Activated B cell treated with CpG ODN at 0.5 μM for 24 hours (primary cell): ENCODE measurements at regions not wholly inside any gene's neighbourhood (a gene's known extent, or its start where the extent isn't known, plus 50 kb on each side); places are given as distances from the start of the nearest gene placed in this dataset.
"Not testable (repeated sequence)": the region's sequence is repeated elsewhere in the genome, so short reads cannot be mapped to it uniquely, and the experiment has no call there.

ENCODE experiments used
- ATAC-seq: fragments of 200-7000 bp; cut with Tn5 transposase; one replicate; pipeline ENCODE4 v1.10.0; 2021; ENCODE audit warnings: low read depth, mild to moderate bottlenecking, moderate library complexity
- CTCF ChIA-PET: fragments of 350-600 bp; sonication (Branson Sonifier 250); formaldehyde crosslinking; loops from one replicate; lab custom pipeline; 2021; ENCODE audit warnings: antibody characterized with exemption; lab: Charles Lee
- POLR2A ChIA-PET: fragments of 350-600 bp; sonication (Branson Sonifier 250); formaldehyde crosslinking; loops from one replicate; lab custom pipeline; 2021; ENCODE audit warnings: antibody characterized with exemption; lab: Charles Lee
- DNase-seq: peaks from one replicate; pipeline ENCODE4 v3.0.0; 2022
- H3K27ac Mint-ChIP-seq: one replicate; pipeline ENCODE4 v1.8.0; 2020; ENCODE audit warnings: mixed read lengths
- H3K27me3 Mint-ChIP-seq: one replicate; pipeline ENCODE4 v1.8.0; 2021; ENCODE audit warnings: mixed read lengths
- H3K36me3 Mint-ChIP-seq: one replicate; pipeline ENCODE4 v1.8.0; 2021; ENCODE audit warnings: low read depth, mixed read lengths
- H3K4me1 Mint-ChIP-seq: one replicate; pipeline ENCODE4 v1.8.0; 2021; ENCODE audit warnings: mixed read lengths
- H3K4me3 Mint-ChIP-seq: one replicate; pipeline ENCODE4 v1.8.0; 2020; ENCODE audit warnings: mild to moderate bottlenecking, mixed read lengths
- H3K9me3 Mint-ChIP-seq: one replicate; pipeline ENCODE4 v1.8.0; 2020; ENCODE audit warnings: mixed read lengths
- CTCF ChIP-seq: fragments of 200-600 bp; IDR thresholded peaks from one replicate; pipeline ENCODE4 v1.8.0; 2022; ENCODE audit warnings: antibody characterized with exemption, mild to moderate bottlenecking
- intact Hi-C: fragments of 100-400 bp; cut with micrococcal nuclease; formaldehyde crosslinking; loops from one replicate; pipeline ENCODE4 v1.15.1; 2024

DNA sequence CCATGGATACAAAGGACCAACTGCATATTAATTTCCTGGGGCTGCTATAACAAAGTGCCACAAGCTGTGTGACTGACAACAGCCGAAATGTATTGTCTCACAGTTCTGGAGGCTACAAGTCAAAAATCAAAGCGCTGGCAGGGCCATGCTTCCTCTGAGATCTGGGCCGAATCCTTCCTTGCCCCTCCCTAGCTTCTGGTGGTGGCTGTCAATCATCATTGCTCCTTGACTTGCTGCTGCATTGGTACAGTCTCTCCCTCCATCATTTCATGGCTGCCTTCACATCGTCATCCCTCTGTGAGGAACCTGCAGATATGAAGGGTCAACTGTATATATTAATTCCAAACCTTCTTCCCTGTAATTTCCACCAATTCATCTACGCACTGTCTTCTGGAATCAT lies 118.3 kb downstream of the EXOC5 start:
- ATAC-seq: no peak
- Mint-ChIP-seq H3K27ac (no peak overlapping the region), H3K4me3 (no peak overlapping the region), H3K36me3 (no peaks in the 10 kb centered on the region), H3K27me3 (no peaks in the 10 kb centered on the region), H3K9me3 (no peaks in the 10 kb centered on the region), H3K4me1 (no peaks in the 10 kb centered on the region)
- POLR2A ChIA-PET: no interaction called here
- CTCF ChIA-PET: no interaction called here
- intact Hi-C loops: no loop called here
- DNase-seq: no peak
- no peak for TF ChIP-seq CTCF

DNA sequence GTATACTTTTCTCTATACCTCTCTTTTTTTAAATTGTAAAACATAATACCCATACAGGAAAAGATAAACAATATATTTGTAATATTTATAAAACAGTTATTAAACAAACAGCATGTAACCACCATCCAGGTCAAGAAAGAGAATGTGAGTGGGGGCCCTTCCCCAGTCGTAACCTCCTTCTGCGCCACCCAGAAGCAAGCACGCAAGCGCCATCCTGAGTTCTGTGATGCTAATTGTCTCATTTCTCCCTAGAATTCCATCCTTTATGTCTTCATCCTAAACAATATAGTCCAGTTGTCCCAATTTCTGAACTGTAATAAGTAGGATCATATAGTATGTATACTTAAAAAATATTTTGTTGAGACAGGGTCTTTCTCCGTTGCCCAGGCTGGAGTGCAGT lies 129.5 kb downstream of the EXOC5 start:
- ChIA-PET CTCF (no interaction called here), POLR2A (no interaction called here)
- Mint-ChIP-seq H3K27me3 (peaks cover 2% of the 10 kb centered on the region), H3K36me3 (no peaks in the 10 kb centered on the region), H3K9me3 (peaks cover 4% of the 10 kb centered on the region), H3K4me3 (no peak overlapping the region), H3K27ac (no peak overlapping the region), H3K4me1 (no peaks in the 10 kb centered on the region)
- ATAC-seq (no peak), DNase-seq (no peak)
- intact Hi-C loops: no loop called here
- TF ChIP-seq CTCF: no peak

DNA sequence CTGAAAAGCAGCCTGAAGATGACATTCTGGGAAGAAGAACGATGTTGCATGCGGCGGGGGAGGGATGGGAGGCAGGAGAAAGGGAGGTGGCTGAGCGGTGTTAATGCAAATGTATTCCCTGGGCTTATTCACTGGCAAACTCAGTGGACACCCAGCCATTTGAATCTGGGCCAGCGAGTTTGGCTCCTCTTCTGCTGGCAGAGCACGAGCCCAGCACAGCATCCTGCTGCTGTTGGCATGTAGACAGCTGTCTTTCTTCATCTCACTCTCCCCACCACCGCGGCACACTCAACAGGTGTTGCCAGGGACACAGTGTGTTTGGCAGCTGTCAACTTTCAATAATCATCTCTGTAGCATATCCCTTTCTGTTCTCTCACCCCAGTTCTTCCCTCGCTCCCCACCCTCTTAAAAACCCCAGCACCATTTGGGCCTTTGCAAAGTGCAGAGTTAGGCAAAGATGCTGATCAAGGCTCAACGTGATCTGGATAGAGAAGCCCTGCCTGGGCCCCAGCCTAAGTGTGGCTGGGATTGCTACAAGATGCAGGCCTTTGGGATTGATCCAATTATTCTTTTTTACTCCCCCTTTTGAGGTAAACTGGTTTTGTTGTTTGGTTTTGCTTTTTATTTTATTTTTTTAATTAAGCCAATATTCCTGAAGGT lies 131.9 kb downstream of the EXOC5 start:
- intact Hi-C loops: no loop called here
- DNase-seq (no peak), ATAC-seq (no peak)
- no peak overlapping the region for H3K27ac Mint-ChIP-seq
- H3K36me3 Mint-ChIP-seq: no peaks in the 10 kb centered on the region
- H3K9me3 Mint-ChIP-seq: peaks cover 4% of the 10 kb centered on the region
- ChIA-PET CTCF (no interaction called here), POLR2A (no interaction called here)
- no peak overlapping the region for H3K4me3 Mint-ChIP-seq
- TF ChIP-seq CTCF: no peak
- H3K4me1 Mint-ChIP-seq: no peaks in the 10 kb centered on the region
- peaks cover 2% of the 10 kb centered on the region for H3K27me3 Mint-ChIP-seq

DNA sequence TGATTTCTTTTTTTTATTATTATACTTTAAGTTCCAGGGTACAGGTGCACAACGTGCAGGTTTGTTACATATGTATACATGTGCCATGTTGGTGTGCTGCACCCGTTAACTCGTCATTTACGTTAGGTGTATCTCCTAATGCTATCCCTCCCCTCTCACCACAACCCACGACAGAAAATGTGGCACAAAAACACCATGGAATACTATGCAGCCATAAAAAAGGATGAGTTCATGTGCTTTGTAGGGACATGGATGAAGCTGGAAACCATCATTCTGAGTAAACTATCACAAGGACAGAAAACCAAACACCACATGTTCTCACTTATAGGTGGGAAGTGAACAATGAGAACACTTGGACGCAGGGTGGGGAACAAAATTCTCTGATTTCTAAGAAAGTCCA lies 140.9 kb downstream of the EXOC5 start:
- CTCF ChIA-PET, POLR2A ChIA-PET, intact Hi-C loops, H3K36me3 Mint-ChIP-seq, DNase-seq, H3K4me3 Mint-ChIP-seq, H3K27ac Mint-ChIP-seq, H3K4me1 Mint-ChIP-seq, H3K9me3 Mint-ChIP-seq, H3K27me3 Mint-ChIP-seq, ATAC-seq: not testable (repeated sequence)

DNA sequence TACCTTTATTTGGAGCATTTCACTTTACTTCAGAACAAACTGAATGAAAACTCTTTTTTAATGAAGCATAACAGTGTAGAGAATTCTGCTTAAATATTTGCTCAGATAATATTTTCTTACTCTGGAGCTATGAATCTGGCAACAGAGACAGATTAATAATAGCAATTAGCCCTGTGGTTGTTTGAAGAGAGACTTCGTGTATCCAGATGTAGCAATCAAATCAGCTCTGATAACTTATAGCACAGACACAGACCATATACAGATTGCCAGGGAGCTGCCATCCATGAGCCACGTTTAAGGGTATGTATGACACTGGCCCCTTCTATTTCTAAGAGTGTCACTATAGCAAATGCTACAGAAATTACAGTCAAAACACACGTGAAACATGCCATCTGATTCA lies 146.6 kb downstream of the EXOC5 start:
- H3K4me1 Mint-ChIP-seq: no peaks in the 10 kb centered on the region
- ChIA-PET POLR2A (no interaction called here), CTCF (no interaction called here)
- no peak for DNase-seq
- H3K27me3 Mint-ChIP-seq: peaks cover 9% of the 10 kb centered on the region
- H3K4me3 Mint-ChIP-seq: no peak overlapping the region
- no peak for TF ChIP-seq CTCF
- no peak for ATAC-seq
- H3K27ac Mint-ChIP-seq: no peak overlapping the region
- intact Hi-C loops: no loop called here
- H3K36me3 Mint-ChIP-seq: no peaks in the 10 kb centered on the region
- no peaks in the 10 kb centered on the region for H3K9me3 Mint-ChIP-seq

GRCh38 chr14:57112072-57112807 lies 156.5 kb downstream of the EXOC5 start:
- H3K4me3 Mint-ChIP-seq: not testable (repeated sequence)

DNA sequence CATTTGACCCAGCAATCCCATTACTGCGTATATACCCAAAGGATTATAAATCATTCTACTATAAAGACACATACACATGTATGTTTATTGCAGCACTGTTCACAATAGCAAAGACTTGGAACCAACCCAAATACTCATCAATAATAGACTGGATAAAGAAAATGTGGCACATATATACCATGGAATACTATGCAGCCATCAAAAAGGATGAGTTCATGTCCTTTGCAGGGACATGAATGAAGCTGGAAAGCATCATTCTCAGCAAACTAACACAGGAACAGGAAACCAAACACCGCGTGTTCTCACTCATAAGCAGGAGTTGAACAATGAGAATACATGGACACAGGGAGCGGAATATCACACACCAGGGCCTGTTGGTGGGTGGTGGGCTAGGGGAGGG lies 158.3 kb downstream of the EXOC5 start:
- H3K27me3 Mint-ChIP-seq, H3K9me3 Mint-ChIP-seq, H3K27ac Mint-ChIP-seq: not testable (repeated sequence)

More at GRCh38 chr14:57112072-57112807, 156.5 kb downstream of the EXOC5 start:
- DNase-seq, H3K36me3 Mint-ChIP-seq, H3K4me1 Mint-ChIP-seq, H3K9me3 Mint-ChIP-seq, CTCF ChIA-PET, H3K27ac Mint-ChIP-seq, intact Hi-C loops, H3K27me3 Mint-ChIP-seq, POLR2A ChIA-PET, ATAC-seq: not testable (repeated sequence)

More for the DNA sequence above, 158.3 kb downstream of the EXOC5 start:
- H3K4me3 Mint-ChIP-seq, H3K4me1 Mint-ChIP-seq, POLR2A ChIA-PET, ATAC-seq, CTCF ChIA-PET, H3K36me3 Mint-ChIP-seq, intact Hi-C loops, DNase-seq: not testable (repeated sequence)
